Endometrium (tissue), 2 donors: ENCODE measurements at regions not wholly inside any gene's neighbourhood (a gene's known extent, or its start where the extent isn't known, plus 50 kb on each side); places are given as distances from the start of the nearest gene placed in this dataset.

Experiments used
- FAIRE-seq: peaks from 2 replicates; lab custom pipeline; 2012; peaks lifted over from hg19 to GRCh38; lab: Jason Lieb, UNC
- donor health status: control.
- donor health status: control.

DNA sequence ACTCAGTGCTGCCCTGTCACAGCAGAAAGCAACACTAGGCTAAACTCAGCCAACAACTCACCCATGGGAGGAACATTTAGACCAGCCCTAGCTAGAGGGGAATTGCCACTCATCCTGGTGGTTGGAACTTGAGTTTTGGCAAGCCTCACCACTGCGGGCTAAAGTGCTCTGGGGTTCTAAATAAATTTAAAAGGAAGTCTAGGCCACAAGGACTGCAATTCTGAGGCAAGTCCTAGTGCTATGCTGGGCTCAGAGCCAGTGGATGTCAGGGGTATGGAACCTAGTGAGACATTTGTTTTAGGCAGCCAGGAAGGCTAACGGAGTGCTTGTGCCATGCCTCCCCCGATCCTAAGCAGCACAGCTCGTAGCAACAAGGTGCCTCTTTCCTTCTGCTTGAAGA lies 78.0 kb downstream of the RGS13 start:
- FAIRE-seq, result no peak

DNA sequence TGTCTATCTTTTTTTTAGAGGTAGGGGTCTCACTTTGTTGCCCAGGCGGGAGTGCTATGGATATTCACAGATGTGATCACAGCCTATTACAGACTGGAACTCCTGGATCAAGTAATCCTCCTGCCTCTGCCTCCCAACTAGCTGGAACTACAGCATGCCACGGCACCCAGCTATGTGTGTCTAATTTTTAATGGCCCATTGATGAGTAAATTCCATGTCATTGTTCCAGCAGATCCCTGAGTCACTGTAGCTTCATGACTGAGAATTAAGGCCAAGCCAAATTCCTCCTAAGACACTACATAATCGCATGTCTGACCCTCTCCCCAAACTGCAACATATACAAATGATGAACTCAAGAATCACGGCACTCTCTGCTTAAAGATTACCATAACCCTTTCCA lies 84.2 kb upstream of the RGS2 start:
- FAIRE-seq, result no peak

DNA sequence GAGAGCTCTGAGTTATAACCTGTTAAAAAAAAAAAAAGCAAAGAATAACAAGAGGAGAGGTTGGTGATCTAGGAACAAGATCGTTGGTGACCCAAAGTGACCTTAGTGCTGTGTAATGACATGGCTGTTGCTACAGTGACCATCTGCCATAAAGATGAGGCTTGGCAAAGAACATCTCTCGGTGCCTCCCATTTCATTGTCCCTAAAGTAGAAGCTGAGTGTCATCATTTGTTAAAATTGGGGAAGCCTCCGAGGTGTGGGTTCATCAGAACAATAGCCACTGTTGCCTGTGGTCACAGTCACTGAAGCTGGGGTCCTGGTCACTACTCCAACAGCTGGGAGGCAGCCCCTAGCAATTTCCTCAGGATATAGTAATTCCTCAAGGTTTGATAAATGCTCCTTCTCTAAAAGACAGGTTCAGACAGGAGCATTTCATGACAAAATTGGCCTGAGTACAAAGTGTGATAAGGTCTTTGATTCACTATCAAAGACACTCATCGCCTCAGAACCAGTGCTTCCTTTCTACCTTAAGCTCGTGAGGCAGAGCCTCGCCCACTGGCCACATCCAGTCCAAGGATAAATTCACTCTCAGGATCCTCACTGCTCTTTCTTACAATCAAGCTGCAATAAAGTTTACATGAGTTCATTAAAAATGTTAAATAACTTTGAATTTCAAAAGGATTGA lies 81.9 kb upstream of the RGS2 start:
- no peak for FAIRE-seq

DNA sequence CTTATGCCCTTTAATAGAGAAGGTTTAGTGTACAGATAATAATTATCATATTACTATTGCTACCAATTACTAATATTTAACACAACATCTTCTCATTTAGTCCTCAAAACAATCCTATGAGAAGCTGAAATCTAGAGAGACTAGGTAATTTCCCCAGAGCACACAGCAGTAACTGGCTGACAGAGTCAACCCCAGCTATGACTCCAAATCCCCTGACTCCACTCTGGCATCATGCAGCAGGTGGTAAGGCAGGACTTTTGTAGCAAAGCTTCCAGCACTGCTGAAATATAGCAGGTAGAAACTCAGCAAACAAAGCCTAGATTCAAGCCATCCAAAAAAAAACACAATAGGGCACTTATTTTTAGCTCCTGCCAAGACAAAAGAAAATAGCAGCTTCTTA lies 79.3 kb upstream of the RGS2 start:
- no peak for FAIRE-seq

DNA sequence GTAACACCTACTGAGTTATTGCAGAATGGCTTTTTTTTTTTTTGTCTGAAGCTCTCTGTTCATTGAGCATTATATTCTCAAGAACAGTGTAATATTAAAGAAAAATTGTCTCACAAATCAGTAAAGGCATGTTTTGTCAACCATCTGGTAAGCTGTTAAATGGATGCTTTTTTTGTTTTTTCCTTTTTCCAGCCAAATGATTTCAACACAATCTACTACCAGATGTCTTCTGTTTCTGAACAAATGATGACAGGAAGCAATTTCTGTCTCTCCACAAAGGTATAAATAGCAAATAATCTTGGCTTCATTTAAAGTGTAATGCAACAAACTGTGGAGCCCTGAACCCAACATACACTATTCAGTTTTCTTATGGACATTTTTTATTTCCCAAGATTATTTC lies 78.6 kb upstream of the RGS2 start:
- FAIRE-seq, result no peak

DNA sequence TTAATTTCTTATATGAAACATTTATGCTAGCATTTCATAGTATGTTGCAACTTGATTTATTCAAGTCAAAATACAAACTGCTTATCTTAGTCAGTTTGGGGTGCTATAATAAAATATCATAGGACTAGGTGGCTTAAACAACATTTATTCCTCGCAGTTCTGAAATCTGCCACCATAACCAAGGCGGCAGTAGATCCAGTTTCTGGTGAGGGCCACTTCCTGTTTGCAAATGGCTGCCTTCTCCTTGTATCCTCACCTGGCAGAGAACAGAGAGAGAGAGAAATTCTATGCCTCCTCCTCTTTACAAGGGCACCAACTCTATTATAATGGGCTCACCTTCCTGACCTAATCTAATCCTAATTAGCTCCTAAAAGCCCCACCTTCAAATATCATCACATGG lies 76.1 kb upstream of the RGS2 start:
- FAIRE-seq, result no peak

- no peak for FAIRE-seq
Observed at GRCh38 chr1:192735298-192735915, 73.4 kb upstream of the RGS2 start.

DNA sequence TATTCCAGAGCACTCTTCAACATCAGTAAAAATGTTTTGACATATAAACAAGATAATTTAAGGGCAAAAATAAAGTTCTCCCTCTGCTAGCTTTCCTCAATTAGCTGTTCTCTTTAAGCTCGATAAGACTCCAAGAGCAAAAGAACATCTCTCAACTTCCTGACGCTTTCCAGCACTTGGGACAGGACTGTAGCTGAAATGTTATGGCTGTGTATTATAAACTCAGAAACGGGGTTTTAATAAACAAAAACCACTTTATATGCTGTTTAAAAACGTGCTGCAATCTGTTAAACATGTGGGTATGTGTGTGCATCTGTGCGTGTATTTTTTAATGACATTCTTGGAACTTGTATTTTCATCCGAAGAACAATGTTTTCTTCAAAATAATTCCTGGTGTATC lies 71.5 kb upstream of the RGS2 start:
- peak; percentile 83 for FAIRE-seq

DNA sequence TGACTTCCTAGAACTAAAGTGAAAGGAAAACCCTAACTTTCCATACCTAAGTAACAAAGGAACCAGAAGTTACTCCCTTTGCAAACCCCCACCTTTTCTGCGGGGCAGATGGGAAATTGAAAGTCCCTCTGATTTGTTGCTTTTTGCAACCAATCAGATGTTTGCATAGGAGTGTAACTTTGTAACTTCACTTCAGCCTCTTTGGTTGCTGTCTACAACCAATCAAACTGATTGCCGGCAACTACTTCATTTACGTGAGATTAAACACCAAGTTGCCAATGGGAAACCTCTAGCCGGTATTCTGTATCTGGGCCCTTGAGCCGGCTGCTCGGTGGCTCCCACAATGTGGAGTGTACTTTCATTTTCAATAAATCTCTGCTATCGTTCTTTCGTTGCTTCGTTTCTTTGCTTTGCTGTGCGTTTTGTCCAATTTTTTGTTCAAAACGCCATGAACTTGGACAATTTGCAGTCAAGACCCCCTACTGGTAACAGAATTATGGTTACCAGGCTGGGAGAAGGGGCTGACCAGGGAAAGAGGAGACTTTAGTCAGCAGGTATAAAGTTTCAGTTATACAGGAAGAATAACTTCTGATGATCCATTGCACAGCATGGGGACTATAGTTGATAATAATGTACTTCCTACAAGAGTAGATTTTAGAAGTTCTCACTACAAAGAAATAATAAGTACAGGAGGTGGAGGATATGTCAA lies 69.2 kb upstream of the RGS2 start:
- FAIRE-seq, result no peak

GRCh38 chr1:192740214-192740613 lies 68.6 kb upstream of the RGS2 start:
- FAIRE-seq, result peak; percentile 60

- no peak for FAIRE-seq
Observed at GRCh38 chr1:192741095-192741494, 67.7 kb upstream of the RGS2 start.

DNA sequence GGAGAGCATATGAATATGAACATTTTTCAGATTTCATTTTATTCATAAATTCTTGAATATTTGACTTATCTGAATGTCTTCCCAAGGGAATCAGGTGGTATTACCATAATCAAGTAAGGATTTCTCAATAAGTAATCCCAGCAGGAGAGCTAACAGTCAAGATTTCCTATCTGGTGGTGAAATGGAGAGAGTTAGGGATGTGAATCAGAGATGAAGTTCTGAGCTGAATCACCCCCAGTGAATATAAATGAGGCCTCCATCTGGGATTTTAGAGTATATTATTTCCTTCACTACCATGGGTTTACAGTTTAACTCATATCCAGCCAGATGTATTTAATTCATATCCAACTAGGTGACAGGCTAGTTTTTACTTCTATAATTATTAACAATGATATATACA lies 61.5 kb upstream of the RGS2 start:
- FAIRE-seq, result no peak

DNA sequence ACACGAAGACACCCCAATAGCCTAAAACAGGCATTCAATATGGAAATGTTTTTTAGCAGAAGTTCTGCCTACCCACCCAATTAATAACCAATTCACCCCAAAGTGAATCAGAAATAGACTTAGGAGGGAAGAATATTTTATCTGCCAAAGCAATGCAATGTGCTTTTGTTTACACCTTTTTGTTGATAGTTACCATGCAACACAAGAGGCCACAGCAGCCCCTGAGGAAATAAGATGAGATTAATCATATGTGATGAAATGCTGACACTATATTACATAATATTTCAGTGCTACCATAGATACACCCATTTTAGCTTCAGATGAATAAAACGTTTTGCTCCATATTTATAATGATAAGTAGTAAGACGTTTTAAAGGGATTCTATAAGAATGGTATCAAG lies 60.9 kb upstream of the RGS2 start:
- FAIRE-seq, result no peak

DNA sequence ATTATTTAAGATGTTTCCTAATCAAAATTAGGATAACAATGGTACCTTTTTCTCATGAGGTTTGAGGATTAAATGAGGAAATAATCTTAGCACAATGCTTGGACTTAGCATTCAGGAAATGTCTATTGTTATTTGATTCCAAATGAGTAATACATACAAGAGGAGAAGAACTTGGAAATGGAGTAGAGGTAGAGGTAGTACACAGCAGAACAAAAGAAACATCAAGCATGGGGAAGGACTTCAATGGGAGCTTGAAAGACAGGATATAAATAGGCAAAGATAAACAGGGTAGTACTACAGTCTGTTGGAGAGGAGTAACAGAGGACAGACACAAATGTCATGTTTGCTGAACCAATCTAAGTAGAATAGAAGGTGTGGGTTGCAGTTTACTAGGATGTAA lies 59.5 kb upstream of the RGS2 start:
- FAIRE-seq, result no peak

GRCh38 chr1:192751260-192751659 lies 57.6 kb upstream of the RGS2 start:
- FAIRE-seq, result no peak

GRCh38 chr1:192756314-192756713 lies 52.5 kb upstream of the RGS2 start:
- FAIRE-seq, result no peak

GRCh38 chr1:192756847-192757246 lies 52.0 kb upstream of the RGS2 start:
- no peak for FAIRE-seq

- FAIRE-seq, result no peak
Observed at GRCh38 chr1:192758492-192758891, 50.3 kb upstream of the RGS2 start.
